ENCODE measurements at regions not wholly inside any gene's neighbourhood (a gene's known extent, or its start where the extent isn't known, plus 50 kb on each side); places are given as distances from the start of the nearest gene placed in this dataset.
"Not testable (repeated sequence)": the region's sequence is repeated elsewhere in the genome, so short reads cannot be mapped to it uniquely, and the experiment has no call there.

GRCh38 chr10:62597226-62597625 lies 207.3 kb upstream of the ADO start:
- peaks cover 16% of the 10 kb centered on the region for H3K9me3 Mint-ChIP-seq

DNA sequence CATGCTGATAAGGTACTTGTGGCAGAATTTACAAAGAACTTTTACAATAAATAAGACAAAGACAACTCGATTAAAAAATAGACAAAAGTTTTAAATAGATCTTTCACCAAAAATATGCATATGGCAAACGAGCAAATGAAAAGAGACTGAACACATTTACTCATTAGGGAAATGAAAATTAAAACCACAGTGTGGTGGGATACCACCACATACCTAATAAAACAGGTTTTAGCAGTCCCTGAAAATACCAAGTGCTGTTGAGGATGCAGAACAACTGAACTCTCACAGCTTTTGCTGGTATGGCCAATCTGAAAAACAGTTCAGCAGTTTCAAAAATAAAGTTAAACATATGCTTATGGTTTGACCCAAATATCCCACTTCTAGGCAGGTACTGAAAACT lies 205.4 kb upstream of the ADO start:
- Mint-ChIP-seq H3K4me1 (peaks cover 1% of the 10 kb centered on the region), H3K27me3 (ENCODE audit: low read depth, poor library complexity) (no peaks in the 10 kb centered on the region), H3K27ac (no peak overlapping the region), H3K9me3 (peaks cover 22% of the 10 kb centered on the region), H3K4me3 (no peak overlapping the region), H3K36me3 (ENCODE audit: low read depth) (no peaks in the 10 kb centered on the region)
- TF ChIP-seq, protein P1, sequence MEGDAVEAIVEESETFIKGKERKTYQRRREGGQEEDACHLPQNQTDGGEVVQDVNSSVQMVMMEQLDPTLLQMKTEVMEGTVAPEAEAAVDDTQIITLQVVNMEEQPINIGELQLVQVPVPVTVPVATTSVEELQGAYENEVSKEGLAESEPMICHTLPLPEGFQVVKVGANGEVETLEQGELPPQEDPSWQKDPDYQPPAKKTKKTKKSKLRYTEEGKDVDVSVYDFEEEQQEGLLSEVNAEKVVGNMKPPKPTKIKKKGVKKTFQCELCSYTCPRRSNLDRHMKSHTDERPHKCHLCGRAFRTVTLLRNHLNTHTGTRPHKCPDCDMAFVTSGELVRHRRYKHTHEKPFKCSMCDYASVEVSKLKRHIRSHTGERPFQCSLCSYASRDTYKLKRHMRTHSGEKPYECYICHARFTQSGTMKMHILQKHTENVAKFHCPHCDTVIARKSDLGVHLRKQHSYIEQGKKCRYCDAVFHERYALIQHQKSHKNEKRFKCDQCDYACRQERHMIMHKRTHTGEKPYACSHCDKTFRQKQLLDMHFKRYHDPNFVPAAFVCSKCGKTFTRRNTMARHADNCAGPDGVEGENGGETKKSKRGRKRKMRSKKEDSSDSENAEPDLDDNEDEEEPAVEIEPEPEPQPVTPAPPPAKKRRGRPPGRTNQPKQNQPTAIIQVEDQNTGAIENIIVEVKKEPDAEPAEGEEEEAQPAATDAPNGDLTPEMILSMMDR (IDR thresholded peaks at IDR 0.05) = no peak
- no peak for DNase-seq

More at GRCh38 chr10:62597226-62597625, 207.3 kb upstream of the ADO start:
- H3K36me3 Mint-ChIP-seq (ENCODE audit: low read depth) = no peaks in the 10 kb centered on the region
- DNase-seq = no peak
- H3K27me3 Mint-ChIP-seq (ENCODE audit: low read depth, poor library complexity) = no peaks in the 10 kb centered on the region
- H3K27ac Mint-ChIP-seq = no peak overlapping the region
- H3K4me3 Mint-ChIP-seq = no peak overlapping the region
- peaks cover 5% of the 10 kb centered on the region for H3K4me1 Mint-ChIP-seq
- TF ChIP-seq, protein P1 (IDR thresholded peaks at IDR 0.05) = no peak

- Mint-ChIP-seq H3K27me3 (ENCODE audit: low read depth, poor library complexity) (peaks cover 10% of the 10 kb centered on the region), H3K9me3 (peaks cover 16% of the 10 kb centered on the region)
- H3K27ac Mint-ChIP-seq; DNase-seq; H3K4me3 Mint-ChIP-seq; H3K4me1 Mint-ChIP-seq; H3K36me3 Mint-ChIP-seq (ENCODE audit: low read depth): not testable (repeated sequence)
Observed at GRCh38 chr10:62606551-62606950, 198.0 kb upstream of the ADO start.

GRCh38 chr10:62608189-62608875 lies 196.2 kb upstream of the ADO start:
- DNase-seq = peak; percentile 71
- Mint-ChIP-seq H3K4me3 (peak overlapping the region; percentile 77), H3K27ac (peak overlapping the region; percentile 25), H3K27me3 (ENCODE audit: low read depth, poor library complexity) (peaks cover 12% of the 10 kb centered on the region)
- not testable (repeated sequence) for H3K36me3 Mint-ChIP-seq (ENCODE audit: low read depth); H3K9me3 Mint-ChIP-seq; H3K4me1 Mint-ChIP-seq

DNA sequence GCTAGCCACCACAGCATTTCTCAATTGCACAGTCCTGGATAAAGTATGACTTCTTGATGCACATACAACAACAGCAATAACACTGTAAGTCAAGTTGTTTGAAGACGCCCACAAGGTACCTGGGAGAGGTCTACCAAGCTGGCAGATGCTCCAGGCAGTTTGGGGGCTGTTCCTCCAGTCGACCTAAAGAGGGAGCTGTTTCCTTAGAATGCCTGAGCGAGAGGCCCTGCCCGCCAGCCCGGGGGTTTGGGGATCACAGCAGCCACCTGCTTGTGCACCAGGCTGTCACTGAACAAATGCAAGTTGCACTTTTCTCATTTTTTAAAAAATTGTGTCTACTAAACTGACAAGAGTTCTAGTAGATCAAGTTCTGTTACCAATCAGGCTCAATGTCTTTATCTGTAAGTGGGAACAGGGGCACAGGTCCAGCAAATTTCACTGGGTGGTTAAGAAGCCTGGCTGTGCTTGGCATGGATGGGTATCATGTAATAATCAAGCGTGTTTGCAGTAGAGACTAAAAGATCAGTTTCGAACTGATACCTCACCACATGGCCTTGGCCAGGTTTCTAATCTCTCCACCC lies 193.8 kb upstream of the ADO start:
- H3K27me3 Mint-ChIP-seq (ENCODE audit: low read depth, poor library complexity) = peaks cover 12% of the 10 kb centered on the region
- H3K36me3 Mint-ChIP-seq (ENCODE audit: low read depth) = no peaks in the 10 kb centered on the region
- DNase-seq = peak; percentile 73
- H3K27ac Mint-ChIP-seq = no peak overlapping the region
- H3K4me3 Mint-ChIP-seq = no peak overlapping the region
- peaks cover 4% of the 10 kb centered on the region for H3K4me1 Mint-ChIP-seq
- TF ChIP-seq, protein P1 (IDR thresholded peaks at IDR 0.05) = peak; percentile 81
- H3K9me3 Mint-ChIP-seq = peaks cover 6% of the 10 kb centered on the region

GRCh38 chr10:62613424-62613823 lies 191.1 kb upstream of the ADO start:
- Mint-ChIP-seq H3K36me3 (ENCODE audit: low read depth) (no peaks in the 10 kb centered on the region), H3K4me1 (peaks cover 4% of the 10 kb centered on the region), H3K9me3 (peaks cover 4% of the 10 kb centered on the region), H3K4me3 (no peak overlapping the region), H3K27ac (no peak overlapping the region), H3K27me3 (ENCODE audit: low read depth, poor library complexity) (peaks cover 18% of the 10 kb centered on the region)
- no peak for DNase-seq
- TF ChIP-seq, protein P1 (IDR thresholded peaks at IDR 0.05) = no peak

GRCh38 chr10:62613859-62614258 lies 190.7 kb upstream of the ADO start:
- peaks cover 4% of the 10 kb centered on the region for H3K9me3 Mint-ChIP-seq
- peaks cover 18% of the 10 kb centered on the region for H3K27me3 Mint-ChIP-seq (ENCODE audit: low read depth, poor library complexity)

More at GRCh38 chr10:62613859-62614258, 190.7 kb upstream of the ADO start:
- TF ChIP-seq, protein P1 (IDR thresholded peaks at IDR 0.05) = no peak
- no peaks in the 10 kb centered on the region for H3K36me3 Mint-ChIP-seq (ENCODE audit: low read depth)
- no peaks in the 10 kb centered on the region for H3K4me1 Mint-ChIP-seq
- no peak for DNase-seq
- H3K27ac Mint-ChIP-seq = no peak overlapping the region
- no peak overlapping the region for H3K4me3 Mint-ChIP-seq
